ENCODE measurements at regions not wholly inside any gene's neighbourhood (a gene's known extent, or its start where the extent isn't known, plus 50 kb on each side); places are given as distances from the start of the nearest gene placed in this dataset.

GRCh38 chr13:55745828-55746227 is 1394.9 kb upstream of the PRR20A start:
- TF ChIP-seq CTBP1 (IDR thresholded peaks at IDR 0.05; ENCODE audit: borderline replicate concordance) (no peak), ZNF384 (IDR thresholded peaks at IDR 0.05) (no peak), TARDBP (IDR thresholded peaks at IDR 0.05) (no peak), ELF4 (IDR thresholded peaks at IDR 0.05) (no peak), HDGF (IDR thresholded peaks at IDR 0.05; ENCODE audit: borderline replicate concordance) (no peak), BHLHE40 (IDR thresholded peaks at IDR 0.05; ENCODE audit: borderline replicate concordance) (no peak), L3MBTL2 (conservative IDR thresholded peaks at IDR 0.05) (no peak), ARNT (IDR thresholded peaks at IDR 0.05) (no peak), SP1 (IDR thresholded peaks at IDR 0.05) (no peak), FOXK2 (IDR thresholded peaks at IDR 0.05) (no peak), FOXM1 (IDR thresholded peaks at IDR 0.05; ENCODE audit: borderline replicate concordance) (no peak), NFRKB (IDR thresholded peaks at IDR 0.05) (no peak), PKNOX1 (IDR thresholded peaks at IDR 0.05) (no peak), LEF1 (IDR thresholded peaks at IDR 0.05; ENCODE audit: borderline replicate concordance) (no peak), FOXA1 (IDR thresholded peaks at IDR 0.05) (no peak)
- ChIA-PET POLR2A (no interaction called here), CTCF (no interaction called here)
- DNase-seq (ENCODE audit: extremely low spot score): no peak

GRCh38 chr13:55761986-55762385 is 1378.7 kb upstream of the PRR20A start:
- CTCF ChIA-PET: no interaction called here
- DNase-seq (ENCODE audit: extremely low spot score): no peak

GRCh38 chr13:55777612-55778011 is 1363.1 kb upstream of the PRR20A start:
- CTCF ChIA-PET: no interaction called here
- TF ChIP-seq PKNOX1 (IDR thresholded peaks at IDR 0.05): no peak
- TF ChIP-seq CTBP1 (IDR thresholded peaks at IDR 0.05; ENCODE audit: borderline replicate concordance): no peak
- no peak for TF ChIP-seq ARNT (IDR thresholded peaks at IDR 0.05)
- no peak for TF ChIP-seq ELF4 (IDR thresholded peaks at IDR 0.05)
- TF ChIP-seq NFRKB (IDR thresholded peaks at IDR 0.05): no peak
- TF ChIP-seq L3MBTL2 (conservative IDR thresholded peaks at IDR 0.05): no peak
- TF ChIP-seq HDGF (IDR thresholded peaks at IDR 0.05; ENCODE audit: borderline replicate concordance): no peak
- TF ChIP-seq TARDBP (IDR thresholded peaks at IDR 0.05): no peak
- TF ChIP-seq FOXK2 (IDR thresholded peaks at IDR 0.05): no peak
- TF ChIP-seq FOXA1 (IDR thresholded peaks at IDR 0.05): no peak
- no peak for TF ChIP-seq SUZ12 (IDR thresholded peaks at IDR 0.05)
- no peak for TF ChIP-seq FOXM1 (IDR thresholded peaks at IDR 0.05; ENCODE audit: borderline replicate concordance)
- no peak for TF ChIP-seq SP1 (IDR thresholded peaks at IDR 0.05)
- no peak for TF ChIP-seq LEF1 (IDR thresholded peaks at IDR 0.05; ENCODE audit: borderline replicate concordance)
- no peak for TF ChIP-seq BHLHE40 (IDR thresholded peaks at IDR 0.05; ENCODE audit: borderline replicate concordance)
- TF ChIP-seq ZNF384 (IDR thresholded peaks at IDR 0.05): no peak
- POLR2A ChIA-PET: no interaction called here
- no peak for DNase-seq (ENCODE audit: extremely low spot score)

More at GRCh38 chr13:55761986-55762385, 1378.7 kb upstream of the PRR20A start:
- no peak for TF ChIP-seq ARNT (IDR thresholded peaks at IDR 0.05)
- TF ChIP-seq FOXA1 (IDR thresholded peaks at IDR 0.05): no peak
- TF ChIP-seq CTBP1 (IDR thresholded peaks at IDR 0.05; ENCODE audit: borderline replicate concordance): no peak
- TF ChIP-seq FOXM1 (IDR thresholded peaks at IDR 0.05; ENCODE audit: borderline replicate concordance): no peak
- no peak for TF ChIP-seq PKNOX1 (IDR thresholded peaks at IDR 0.05)
- TF ChIP-seq LEF1 (IDR thresholded peaks at IDR 0.05; ENCODE audit: borderline replicate concordance): no peak
- TF ChIP-seq FOXK2 (IDR thresholded peaks at IDR 0.05): no peak
- TF ChIP-seq ELF4 (IDR thresholded peaks at IDR 0.05): no peak
- TF ChIP-seq NFRKB (IDR thresholded peaks at IDR 0.05): no peak
- TF ChIP-seq HDGF (IDR thresholded peaks at IDR 0.05; ENCODE audit: borderline replicate concordance): no peak
- TF ChIP-seq TARDBP (IDR thresholded peaks at IDR 0.05): no peak
- POLR2A ChIA-PET: no interaction called here

- ChIA-PET CTCF (no interaction called here), POLR2A (no interaction called here)
- no peak for DNase-seq (ENCODE audit: extremely low spot score)
- no peak for TF ChIP-seq L3MBTL2 (conservative IDR thresholded peaks at IDR 0.05)
- no peak for TF ChIP-seq LEF1 (IDR thresholded peaks at IDR 0.05; ENCODE audit: borderline replicate concordance)
- TF ChIP-seq FOXM1 (IDR thresholded peaks at IDR 0.05; ENCODE audit: borderline replicate concordance): no peak
- TF ChIP-seq ZNF384 (IDR thresholded peaks at IDR 0.05): no peak
- TF ChIP-seq BHLHE40 (IDR thresholded peaks at IDR 0.05; ENCODE audit: borderline replicate concordance): no peak
- no peak for TF ChIP-seq SP1 (IDR thresholded peaks at IDR 0.05)
- TF ChIP-seq CTBP1 (IDR thresholded peaks at IDR 0.05; ENCODE audit: borderline replicate concordance): no peak
- no peak for TF ChIP-seq ELF4 (IDR thresholded peaks at IDR 0.05)
- TF ChIP-seq NFRKB (IDR thresholded peaks at IDR 0.05): no peak
- TF ChIP-seq FOXK2 (IDR thresholded peaks at IDR 0.05): no peak
- no peak for TF ChIP-seq ARNT (IDR thresholded peaks at IDR 0.05)
- TF ChIP-seq SUZ12 (IDR thresholded peaks at IDR 0.05): no peak
- TF ChIP-seq PKNOX1 (IDR thresholded peaks at IDR 0.05): no peak
- TF ChIP-seq TARDBP (IDR thresholded peaks at IDR 0.05): no peak
- no peak for TF ChIP-seq HDGF (IDR thresholded peaks at IDR 0.05; ENCODE audit: borderline replicate concordance)
- TF ChIP-seq FOXA1 (IDR thresholded peaks at IDR 0.05): no peak
Measured at GRCh38 chr13:55783841-55784240, 1356.9 kb upstream of the PRR20A start.

GRCh38 chr13:55788548-55788947 is 1352.2 kb upstream of the PRR20A start:
- TF ChIP-seq ELF4 (IDR thresholded peaks at IDR 0.05) (no peak), NFRKB (IDR thresholded peaks at IDR 0.05) (no peak), LEF1 (IDR thresholded peaks at IDR 0.05; ENCODE audit: borderline replicate concordance) (no peak), FOXK2 (IDR thresholded peaks at IDR 0.05) (no peak), CTBP1 (IDR thresholded peaks at IDR 0.05; ENCODE audit: borderline replicate concordance) (no peak), TARDBP (IDR thresholded peaks at IDR 0.05) (no peak), ZNF384 (IDR thresholded peaks at IDR 0.05) (no peak), FOXM1 (IDR thresholded peaks at IDR 0.05; ENCODE audit: borderline replicate concordance) (no peak), HDGF (IDR thresholded peaks at IDR 0.05; ENCODE audit: borderline replicate concordance) (no peak), SUZ12 (IDR thresholded peaks at IDR 0.05) (no peak)
- no peak for DNase-seq (ENCODE audit: extremely low spot score)
- ChIA-PET CTCF (no interaction called here), POLR2A (no interaction called here)
